ENCODE measurements at regions not wholly inside any gene's neighbourhood (a gene's known extent, or its start where the extent isn't known, plus 50 kb on each side); places are given as distances from the start of the nearest gene placed in this dataset.

DNA sequence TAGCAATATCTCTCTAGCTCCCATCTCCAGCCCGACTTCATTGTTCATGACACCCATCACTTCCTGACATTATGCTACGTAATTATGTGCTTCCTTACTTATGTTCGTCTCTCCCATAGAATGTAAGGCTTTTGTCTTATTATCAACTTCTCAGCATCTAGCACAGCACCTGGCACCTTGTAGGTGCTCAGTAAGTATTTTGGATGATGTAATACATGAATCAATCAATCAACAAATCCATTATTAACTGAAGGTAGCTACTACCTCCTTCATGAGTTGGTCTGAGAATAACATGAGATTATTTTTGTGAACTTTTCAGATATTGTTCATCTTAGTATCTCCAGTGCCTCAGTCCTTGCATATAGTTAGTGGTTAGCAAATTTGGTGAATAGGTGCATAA lies 109.3 kb downstream of the EN1 start:
- DNase-seq: no peak

DNA sequence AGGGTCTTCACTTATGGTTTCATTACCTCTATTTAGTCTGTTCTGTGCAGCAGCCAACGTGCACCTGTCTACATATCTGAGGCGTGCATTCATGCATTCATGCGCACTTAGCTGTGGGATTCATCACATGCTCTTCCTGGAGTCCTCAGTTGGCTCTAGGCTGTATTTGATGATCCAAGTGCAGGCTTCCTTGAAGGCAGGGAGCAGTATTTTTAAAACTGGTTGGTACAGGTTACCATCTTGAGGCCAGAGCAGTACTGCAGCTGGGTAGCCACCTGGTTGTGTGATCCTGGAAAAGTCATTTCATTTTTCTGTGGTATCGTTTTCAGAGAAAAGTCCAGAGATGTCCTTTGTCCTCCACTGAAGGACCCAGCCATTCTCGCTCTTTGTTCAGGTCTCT lies 109.8 kb downstream of the EN1 start:
- no peak for DNase-seq

DNA sequence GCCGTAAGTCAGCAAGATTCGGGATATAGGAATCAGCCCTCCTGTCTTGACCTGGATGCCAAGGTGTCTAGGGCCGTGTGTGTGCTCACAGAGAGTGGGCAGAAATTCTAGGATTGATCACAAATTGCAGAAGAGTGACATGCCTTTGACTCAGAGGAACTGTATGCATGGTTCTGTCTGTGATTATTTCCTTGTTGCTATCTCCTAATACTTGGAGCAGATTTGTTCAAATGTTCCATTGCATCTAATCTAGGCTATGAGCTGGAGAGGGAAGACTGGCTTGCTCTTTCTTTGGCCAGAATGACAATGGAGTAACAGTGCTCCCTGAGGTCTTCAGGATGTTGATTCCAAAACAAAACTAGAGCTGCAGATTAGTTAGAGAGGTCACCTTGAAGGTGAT lies 115.0 kb downstream of the EN1 start:
- no peak for DNase-seq

DNA sequence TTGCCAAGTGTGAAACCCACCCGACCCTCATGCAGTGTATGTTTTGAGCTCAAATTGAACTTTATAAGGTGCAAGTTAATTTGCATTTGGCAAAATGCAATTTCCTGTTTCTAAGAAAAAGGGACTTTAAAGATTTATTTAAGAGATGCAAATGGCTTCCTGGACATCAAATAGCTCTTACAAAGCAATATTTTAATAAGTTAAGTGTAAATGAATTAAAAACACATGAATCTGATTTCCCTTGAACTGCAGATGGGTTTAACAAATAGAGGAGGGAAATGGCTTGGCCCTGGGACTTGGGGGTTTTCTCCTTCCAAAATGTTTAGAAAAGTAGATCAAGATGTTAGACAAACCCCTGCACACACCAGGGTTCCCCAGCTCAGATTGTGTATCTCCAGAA lies 116.0 kb downstream of the EN1 start:
- no peak for DNase-seq

DNA sequence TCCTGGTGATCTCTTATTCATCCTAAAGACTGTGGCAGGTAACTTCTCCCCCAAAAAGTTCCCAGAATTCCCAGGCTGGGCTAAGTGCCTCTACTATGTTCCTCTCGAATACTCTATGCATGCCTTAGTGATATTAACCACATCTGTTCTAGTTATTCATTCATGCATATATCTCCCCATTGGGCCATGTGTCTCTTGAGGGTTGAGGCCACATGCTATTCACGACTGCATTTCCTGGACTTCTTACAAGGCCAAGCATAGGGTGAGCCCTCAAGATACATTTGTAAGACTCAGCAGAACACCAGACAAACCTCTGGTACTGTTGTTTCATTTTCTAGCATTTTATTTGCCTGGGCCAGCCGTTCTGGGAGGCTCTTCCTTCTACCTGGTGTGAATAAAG lies 117.0 kb downstream of the EN1 start:
- no peak for DNase-seq

DNA sequence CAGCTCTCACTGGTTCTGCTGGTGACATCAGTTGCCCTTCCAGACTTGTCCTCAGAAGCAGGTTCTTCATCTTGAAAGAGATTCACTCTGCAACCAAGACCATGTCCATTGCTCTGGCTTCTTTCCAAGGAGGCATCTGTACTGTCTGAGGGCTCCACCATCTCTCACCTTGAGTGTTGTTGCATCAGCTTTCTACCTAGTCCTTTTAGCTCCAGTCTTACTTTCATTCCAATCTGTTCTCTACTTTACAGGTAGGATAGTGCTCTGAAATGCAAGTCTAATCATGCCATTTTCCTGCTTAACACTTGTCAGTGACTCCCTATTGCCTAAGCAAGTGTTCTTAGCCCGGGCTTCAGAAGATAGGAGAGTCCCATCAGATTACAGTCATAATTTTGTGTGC lies 117.7 kb downstream of the EN1 start:
- no peak for DNase-seq

DNA sequence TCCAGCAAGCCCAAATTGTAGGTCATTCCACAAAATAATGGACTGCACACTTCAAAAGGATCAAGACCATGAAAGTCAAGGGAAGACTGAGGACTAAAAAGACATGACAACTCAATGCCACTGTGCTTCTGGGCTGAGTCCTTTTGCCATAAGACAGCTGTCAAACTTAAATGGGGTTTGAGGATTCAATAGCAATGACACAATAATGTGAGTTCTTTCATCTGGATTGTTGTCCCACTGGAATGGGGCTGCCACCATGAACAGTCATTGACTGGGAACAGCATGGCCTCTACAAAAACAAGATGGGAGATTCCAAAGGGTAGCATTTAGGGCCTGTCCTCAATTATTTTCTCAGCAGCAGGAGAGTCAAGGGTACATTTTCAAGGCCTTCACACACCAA lies 118.5 kb downstream of the EN1 start:
- no peak for DNase-seq

DNA sequence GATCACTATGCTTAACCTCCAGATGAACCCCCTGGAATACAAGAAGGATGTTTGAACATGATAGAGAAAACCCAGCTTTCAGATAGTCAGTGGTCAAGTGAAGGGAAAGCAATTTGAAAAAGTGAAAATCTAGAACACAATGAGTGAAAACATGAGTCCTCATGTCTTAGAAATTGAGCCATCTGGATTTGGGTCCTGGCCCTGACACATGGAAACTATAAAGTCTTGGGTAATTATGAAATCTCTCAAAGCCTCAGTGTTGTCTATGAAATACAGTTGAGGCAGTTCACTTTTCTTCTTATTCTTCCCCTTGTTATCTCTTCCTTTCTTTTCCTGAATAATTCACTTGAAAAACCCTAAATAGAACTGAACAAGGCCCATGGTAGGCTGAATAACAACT lies 120.6 kb downstream of the EN1 start:
- no peak for DNase-seq

DNA sequence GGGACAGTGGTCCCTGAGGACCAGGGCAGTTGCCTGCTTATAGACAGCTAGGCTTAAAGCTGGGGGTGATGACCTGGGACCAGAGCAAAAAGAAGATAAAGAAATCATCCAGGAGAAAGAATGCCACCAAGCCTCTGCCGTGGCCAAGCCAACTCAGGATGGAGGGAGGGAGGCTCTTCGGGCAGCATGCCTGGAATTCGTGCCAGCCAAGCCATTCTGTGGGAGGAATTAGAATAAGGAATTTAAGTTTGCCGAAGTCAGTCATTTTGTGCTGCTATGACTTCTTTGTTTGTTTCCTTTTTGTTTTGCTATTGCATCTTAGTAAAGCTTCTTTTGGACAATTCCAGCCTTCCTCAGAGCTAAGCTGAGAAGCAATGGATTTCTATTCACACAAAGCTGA lies 124.1 kb downstream of the EN1 start:
- no peak for DNase-seq

DNA sequence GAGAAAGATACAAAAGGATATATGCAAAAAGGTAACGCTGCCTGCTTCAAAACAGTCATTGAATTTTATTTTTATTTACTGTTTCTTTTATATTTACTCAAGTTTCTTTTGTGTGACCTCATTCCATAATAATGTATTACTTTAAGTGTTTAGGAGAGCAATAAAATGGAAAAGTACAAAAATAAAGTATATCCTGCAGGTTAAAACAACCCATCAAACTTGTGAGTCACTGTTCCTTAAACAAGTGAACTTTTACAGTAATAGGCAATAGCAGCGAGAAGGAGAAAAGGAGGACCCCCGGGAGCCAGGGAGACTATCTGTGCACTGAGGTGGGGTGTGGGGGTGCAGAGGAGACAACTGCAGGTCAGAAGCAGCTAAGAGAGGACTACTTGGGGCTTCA lies 124.5 kb downstream of the EN1 start:
- no peak for DNase-seq

DNA sequence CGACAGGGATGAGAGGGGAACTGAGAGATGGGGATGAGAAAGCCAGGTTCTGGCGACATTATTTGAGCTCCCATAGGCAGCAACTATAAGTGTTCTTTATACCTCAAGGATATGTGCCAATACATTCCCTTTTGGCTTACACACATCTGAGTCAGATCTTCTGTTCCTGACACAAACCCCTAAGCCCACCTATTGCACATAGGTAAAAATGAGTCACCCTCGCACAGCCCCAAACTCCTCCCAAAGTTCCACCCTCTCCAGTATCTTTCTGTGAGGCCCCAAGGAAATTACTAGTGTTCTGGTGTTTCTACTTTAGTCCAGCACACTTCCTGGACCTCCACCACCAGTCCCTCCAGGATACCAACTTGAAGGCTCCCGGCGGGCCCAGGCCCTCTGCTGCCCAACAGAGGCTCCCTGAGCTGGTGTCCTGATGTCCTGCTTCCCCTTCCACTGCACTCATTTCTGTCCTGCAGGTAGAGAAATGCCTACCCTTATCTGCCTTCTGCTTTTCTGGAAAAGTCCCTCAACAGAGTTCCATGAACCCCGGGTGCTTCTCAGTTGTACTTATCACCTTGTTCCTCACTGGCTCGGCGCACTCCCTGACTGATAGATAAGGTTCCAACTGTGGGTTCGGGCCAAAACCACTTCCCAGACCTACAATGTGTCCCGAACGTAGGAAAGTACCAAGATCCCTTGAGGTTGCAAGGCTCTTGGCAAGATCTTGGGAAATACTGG lies 125.5 kb downstream of the EN1 start:
- no peak for DNase-seq

DNA sequence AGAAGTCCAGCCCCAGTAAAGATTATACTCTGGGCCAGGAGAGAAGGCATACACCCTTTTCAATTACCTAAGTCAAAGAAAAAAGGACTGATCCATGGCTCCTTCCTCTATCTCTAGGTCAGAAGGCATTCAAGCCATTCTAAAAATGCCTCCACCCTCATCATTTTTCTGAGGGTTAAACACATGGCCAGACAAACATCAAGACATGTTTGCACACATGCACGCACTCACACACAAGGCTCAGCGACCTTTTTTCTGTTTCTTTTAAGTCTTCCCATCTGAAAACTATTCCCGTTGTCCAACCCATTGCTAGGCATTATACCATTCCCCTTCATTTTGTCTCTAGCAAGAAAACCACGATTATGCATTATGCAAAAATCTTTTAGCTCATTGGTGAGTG lies 126.6 kb downstream of the EN1 start:
- DNase-seq: no peak

DNA sequence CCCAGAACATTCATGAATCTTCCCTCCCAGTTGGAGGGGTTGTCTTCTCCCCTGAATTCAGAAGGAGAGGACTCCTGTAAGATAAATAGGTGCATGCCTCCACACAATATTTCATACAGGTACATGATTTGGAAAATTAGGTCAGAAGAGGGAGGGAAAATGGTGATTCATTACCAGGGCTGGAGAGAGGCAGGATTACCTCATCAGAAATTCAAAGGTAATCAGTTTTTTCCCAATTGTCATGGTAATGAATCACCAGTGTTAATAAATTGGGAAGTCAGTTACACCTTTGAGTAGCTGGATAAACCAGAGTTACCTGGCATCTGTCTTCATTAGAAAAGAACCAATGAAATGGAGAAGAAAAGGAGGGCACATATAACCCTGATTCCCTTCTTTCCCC lies 128.5 kb downstream of the EN1 start:
- DNase-seq: no peak

DNA sequence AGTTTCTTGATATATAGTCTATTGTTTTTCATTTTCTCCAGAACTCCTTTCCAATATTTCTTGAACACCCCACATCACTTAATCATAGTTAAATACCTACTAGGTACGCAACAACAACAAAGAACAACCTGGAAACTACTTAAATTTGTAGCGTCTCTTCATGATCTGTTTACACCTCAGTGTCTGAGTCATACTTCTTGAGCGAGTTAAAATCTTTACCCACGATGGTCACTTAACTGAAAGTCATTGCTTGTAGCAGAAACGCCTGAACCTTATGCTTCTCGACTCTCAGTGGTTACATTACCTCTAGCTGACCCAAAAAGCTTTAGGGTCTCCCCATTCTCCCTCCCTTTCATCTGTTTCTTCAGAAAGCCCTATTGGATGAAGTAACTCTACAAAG lies 131.3 kb downstream of the EN1 start:
- DNase-seq: no peak

DNA sequence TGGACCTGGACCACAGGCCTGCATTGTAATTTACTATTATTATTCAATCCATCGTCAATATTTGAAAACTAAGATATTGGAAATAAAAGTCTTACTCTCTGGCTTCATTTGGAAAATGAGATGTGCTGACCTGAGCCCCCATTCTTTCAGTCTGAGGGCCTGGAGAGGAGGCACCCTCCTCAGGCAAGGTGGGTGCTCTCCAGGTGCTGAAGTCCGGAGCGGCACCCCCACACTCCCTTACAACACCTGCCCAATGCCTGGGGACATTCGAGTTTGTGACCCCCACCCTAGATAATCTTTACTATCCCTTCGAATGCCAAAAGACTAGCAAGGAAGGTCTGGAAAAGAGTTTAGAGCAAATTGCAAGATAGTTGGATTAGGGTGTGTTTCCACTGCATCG lies 133.3 kb downstream of the EN1 start:
- DNase-seq: no peak

DNA sequence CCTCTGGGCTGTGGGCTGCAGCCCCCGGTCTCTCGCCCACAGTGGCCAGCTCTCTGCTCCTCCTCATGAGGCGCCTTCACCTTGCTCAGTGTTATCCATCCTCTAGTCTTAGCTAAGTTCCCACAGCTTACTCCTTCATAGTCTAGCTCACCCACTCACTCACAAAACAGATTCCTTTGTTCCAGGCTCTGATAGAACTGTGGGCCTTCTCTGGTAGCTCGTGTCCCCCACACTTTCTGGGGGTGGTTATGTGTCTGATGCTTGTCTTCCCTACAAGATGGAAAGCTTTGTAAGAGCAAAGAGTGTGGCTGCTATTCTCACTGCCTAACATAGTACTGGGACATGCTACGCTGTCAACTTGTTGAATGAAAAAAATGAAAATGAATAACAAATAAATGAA lies 135.8 kb downstream of the EN1 start:
- DNase-seq: no peak

DNA sequence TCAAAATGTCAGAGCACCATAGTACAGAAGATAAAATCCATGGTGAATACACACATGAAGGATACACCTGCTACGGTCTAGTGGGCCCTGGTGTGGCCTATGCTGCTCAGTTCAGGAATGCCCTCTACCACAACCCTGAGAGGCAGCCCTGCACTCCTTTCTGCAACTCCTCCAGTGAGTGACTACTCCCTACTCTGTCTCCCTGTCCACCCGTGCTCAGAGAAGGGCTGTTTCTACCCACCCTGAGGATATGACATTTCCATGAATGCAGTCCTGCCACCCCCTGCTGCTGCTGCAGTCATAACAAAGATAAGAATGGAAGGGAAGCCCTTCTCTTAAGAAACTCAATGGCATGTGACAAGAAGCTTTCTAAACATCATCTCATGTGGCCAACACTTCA lies 137.0 kb downstream of the EN1 start:
- no peak for DNase-seq

DNA sequence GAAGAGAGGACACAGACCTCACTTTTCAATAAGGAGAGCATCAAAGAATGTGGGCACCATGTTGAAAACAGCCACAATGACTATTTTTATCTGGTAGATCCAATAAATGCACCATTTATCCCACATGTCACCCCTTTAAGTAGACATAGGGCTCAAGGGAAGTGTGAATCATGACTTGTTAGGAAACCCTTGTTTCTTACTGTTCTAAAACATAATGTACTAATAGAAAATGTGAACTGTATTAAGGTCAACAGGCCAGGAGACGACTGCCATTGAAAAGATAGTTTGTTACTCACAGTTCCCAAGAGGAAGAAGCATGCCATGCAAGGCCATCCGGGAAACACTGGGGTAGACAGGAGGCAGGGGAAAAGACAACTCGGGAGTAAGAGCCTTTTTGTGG lies 137.7 kb downstream of the EN1 start:
- no peak for DNase-seq

DNA sequence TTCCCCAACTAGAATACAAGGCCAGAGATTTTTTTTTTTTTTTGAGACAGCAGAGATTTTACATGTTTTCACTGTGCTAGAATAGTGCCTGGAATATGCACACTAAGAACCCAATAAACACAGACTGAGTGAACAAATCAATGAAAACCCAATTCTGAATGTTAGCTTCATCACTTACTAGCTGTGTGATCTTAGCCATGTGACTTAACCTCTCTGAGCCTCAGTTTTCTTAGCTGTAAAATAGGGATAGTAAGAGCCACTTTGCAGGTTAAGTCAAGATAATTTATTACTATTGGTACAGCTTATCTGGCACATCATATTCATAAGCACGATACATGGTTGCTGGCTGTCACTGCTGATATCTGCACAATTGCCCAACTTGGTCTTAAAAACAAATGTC lies 140.6 kb downstream of the EN1 start:
- no peak for DNase-seq

DNA sequence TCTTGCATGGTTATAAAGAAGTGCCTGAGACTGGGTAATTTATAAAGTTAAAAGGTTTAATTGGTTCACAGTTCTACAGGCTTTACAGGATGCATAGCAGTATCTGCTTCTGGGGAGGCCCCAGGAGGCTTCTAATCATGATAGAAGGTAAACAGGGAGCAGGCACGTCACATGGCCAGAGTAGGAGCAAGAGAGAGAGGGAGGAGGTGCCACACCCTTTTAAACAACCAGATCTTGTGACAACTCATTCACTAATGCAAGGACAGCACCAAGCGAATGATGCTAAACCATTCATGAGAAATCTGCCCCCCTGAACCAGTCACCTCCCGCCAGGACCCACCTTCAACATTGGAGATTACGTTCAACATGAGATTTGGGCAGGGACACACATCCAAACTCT lies 141.1 kb downstream of the EN1 start:
- DNase-seq: no peak

DNA sequence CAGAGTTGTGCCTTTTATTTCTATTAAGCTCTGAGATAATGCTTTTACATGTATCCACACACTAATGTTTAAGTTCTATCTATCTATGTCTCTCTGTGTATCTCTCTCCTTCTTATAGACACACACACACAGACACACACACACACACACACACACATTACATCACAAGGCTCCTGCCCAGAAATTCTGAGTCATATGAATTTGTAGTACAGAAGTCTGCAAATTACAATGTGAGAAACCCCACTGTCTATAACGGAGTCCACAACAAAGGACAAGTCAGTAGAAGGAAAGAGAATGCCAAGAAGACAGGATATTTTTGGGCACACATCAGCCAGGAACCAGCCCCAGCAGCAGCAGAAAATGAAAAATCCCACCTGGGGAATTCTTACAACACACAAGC lies 142.4 kb downstream of the EN1 start:
- no peak for DNase-seq

DNA sequence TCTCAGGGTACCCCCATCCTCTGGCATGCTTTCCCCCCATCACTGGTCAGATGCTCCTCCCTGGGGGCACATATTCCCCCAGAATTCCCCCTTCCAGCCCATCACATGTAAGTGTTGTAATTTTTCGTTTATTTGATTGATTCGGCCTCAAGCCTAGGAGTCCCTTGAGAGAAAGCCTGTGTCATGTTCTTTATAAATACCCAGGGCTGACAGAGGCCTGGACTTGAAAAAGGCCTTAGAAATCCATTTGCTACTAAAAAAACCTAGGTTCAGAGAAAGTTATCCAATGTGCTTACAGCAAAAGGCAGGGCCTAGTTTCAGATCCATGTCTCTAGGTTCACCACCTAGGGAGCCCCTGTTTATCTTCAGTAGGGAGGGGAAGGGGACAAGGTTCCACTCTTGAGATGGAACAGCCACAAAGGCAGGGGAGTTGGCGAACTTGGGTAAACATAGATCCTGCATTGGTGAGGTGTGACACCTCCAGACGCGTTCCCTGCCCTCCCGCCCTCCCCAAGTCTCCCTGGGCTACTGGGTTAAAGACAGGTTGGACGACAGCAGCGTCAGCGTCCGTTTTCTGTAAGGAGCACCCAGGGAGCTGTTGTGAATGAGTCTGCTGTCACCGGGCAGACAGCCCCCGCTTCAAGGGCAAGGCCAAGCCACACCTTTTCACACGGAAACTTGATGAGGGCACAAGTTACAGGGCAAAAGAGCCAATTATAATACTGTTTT lies 147.8 kb downstream of the EN1 start:
- no peak for DNase-seq

DNA sequence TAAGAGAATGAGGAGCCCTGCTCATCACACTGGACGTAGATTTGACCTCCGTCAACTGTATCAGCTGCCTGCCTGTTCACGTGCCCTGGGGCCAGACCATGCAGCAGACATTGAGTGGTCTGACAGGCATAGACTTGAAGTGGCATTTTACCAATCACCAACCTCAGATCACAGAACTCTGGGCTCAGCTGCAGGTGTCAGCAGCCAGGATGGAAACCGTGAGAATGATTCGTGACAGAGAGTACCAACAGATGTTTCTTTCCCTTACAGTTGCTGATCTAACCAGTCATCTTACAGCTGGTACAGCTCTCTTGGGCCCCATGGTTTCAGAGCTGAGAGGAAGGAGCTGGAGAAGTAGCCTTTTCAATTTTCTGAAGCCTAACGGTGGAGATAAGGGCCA lies 148.9 kb downstream of the EN1 start:
- no peak for DNase-seq

DNA sequence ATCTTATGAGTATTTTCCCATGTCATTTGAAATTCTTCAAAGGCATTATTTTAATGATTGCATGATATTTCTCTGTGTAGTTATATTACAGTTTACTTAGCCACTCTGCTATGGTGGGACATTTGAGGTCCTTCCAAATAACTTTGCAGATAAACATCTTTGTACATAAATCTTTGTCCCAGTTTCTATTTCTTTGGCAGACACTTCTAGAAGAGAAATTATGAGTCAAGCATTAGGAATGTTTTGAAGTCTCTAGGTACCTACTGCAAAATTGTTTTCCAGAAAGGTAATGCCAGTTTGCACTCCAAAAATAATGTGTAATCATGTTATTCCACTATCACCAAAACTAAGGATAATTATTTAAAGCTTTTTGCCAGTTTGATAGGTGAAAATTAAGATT lies 149.7 kb downstream of the EN1 start:
- DNase-seq: no peak
